Body of pancreas (tissue), 4 donors: ENCODE measurements at regions not wholly inside any gene's neighbourhood (a gene's known extent, or its start where the extent isn't known, plus 50 kb on each side); places are given as distances from the start of the nearest gene placed in this dataset.

ENCODE experiments used
- ATAC-seq: fragments of 150-250 bp; one replicate; pipeline ENCODE4 v1.9.1; 2016
- DNase-seq, 4 donors: peaks; one replicate each; pipeline ENCODE4 v3.0.0-alpha.2; 2019
- H3K27ac ChIP-seq, 4 donors: fragments of 200-600 bp; sonication (generic); 1 replicate in 3 of 4; 2 replicates in 1 of 4; pipeline versions ENCODE4 v1.5.1 to v1.6.1; 2016 to 2019; ENCODE audit warnings: mild to moderate bottlenecking in 1 of 4, mixed read lengths in 1 of 4, moderate library complexity in 1 of 4
- H3K27me3 ChIP-seq, 2 donors: fragments of 200-600 bp; sonication (generic); one replicate each; pipeline ENCODE4 v1.6.0; 2016; ENCODE audit warnings: mild to moderate bottlenecking in 1 of 2
- H3K36me3 ChIP-seq, 2 donors: fragments of 200-600 bp; sonication (generic); replicated peaks in 1 of 2; 2 replicates each; pipeline ENCODE4 v1.5.1; 2016; ENCODE audit warnings: low read depth in 2 of 2; ENCODE audit not compliant: insufficient read depth in 1 of 2
- H3K4me1 ChIP-seq: fragments of 200-600 bp; sonication (generic); one replicate; pipeline ENCODE4 v1.6.0; 2016
- H3K4me3 ChIP-seq, 2 donors: fragments of 200-600 bp; sonication (generic); 1 replicate in 1 of 2; 2 replicates in 1 of 2; pipeline ENCODE4 v1.5.1; 2016 to 2019
- H3K9me3 ChIP-seq, 3 donors: fragments of 200-600 bp; sonication (generic); 1 replicate in 2 of 3; 2 replicates in 1 of 3; pipeline ENCODE4 v1.5.1; 2016
- POLR2A ChIP-seq, 3 donors: fragments of 450-650 bp; IDR thresholded peaks; one replicate each; pipeline ENCODE4 v1.6.1; 2016; ENCODE audit warnings: antibody characterized with exemption in 3 of 3, mild to moderate bottlenecking in 2 of 3
- WGBS, 2 donors: methylation state at CpG; one replicate each; pipeline ENCODE4 v1.1.5; 2017; 5-methylcytosine and 5-hydroxymethylcytosine counted together
- intact Hi-C: fragments of 100-400 bp; cut with DNase I; formaldehyde crosslinking; loops from one replicate; pipeline ENCODE4 v1.15.1; 2023
- TF ChIP-seq, protein P1 (sequence below), 7 experiments: fragments of 450-650 bp in 4 of 7; fragments of 200-600 bp in 3 of 7; sonication (generic) in 3 of 7; IDR thresholded peaks; one replicate each; pipeline ENCODE4 v1.5.1; 2016 to 2019; ENCODE audit warnings: antibody characterized with exemption in 7 of 7

GRCh38 chr3:194971965-194972364, 286.3 kb downstream of the FAM43A start:
- H3K9me3 ChIP-seq: no peaks in the 10 kb centered on the region
- TF ChIP-seq POLR2A (IDR thresholded peaks at IDR 0.05): no peak
- TF ChIP-seq, protein P1, sequence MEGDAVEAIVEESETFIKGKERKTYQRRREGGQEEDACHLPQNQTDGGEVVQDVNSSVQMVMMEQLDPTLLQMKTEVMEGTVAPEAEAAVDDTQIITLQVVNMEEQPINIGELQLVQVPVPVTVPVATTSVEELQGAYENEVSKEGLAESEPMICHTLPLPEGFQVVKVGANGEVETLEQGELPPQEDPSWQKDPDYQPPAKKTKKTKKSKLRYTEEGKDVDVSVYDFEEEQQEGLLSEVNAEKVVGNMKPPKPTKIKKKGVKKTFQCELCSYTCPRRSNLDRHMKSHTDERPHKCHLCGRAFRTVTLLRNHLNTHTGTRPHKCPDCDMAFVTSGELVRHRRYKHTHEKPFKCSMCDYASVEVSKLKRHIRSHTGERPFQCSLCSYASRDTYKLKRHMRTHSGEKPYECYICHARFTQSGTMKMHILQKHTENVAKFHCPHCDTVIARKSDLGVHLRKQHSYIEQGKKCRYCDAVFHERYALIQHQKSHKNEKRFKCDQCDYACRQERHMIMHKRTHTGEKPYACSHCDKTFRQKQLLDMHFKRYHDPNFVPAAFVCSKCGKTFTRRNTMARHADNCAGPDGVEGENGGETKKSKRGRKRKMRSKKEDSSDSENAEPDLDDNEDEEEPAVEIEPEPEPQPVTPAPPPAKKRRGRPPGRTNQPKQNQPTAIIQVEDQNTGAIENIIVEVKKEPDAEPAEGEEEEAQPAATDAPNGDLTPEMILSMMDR (IDR thresholded peaks at IDR 0.05): no peak
- no peaks in the 10 kb centered on the region for H3K27me3 ChIP-seq
- intact Hi-C loops: no loop called here
- no peak overlapping the region for H3K27ac ChIP-seq
- WGBS, 2 donors: 61 to 88% methylated on average over 5 to 6 of the region's 6 CpGs
- no peaks in the 10 kb centered on the region for H3K4me1 ChIP-seq
- H3K4me3 ChIP-seq: no peak overlapping the region
- DNase-seq: no peak
- ATAC-seq: no peak
- no peaks in the 10 kb centered on the region for H3K36me3 ChIP-seq

DNA sequence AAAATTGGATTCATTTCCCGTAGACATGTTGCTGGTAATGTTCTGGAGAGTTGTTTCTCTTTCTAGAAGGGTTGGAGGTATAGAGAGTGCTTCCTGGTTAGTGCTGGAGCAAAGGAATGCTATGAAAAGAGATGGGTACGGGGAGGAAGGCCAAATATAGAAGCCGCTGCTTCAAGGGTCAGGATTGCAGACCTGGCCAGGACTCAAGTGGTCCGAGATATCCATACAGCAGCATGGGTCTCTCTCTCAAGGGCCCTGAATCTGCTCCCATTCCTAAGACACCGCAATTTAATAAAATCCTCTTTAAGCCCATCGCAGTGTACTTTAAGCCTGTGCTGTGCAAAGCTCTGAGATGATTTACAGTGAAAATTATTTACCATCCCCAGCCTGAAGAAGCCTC, 287.0 kb downstream of the FAM43A start:
- H3K9me3 ChIP-seq: no peaks in the 10 kb centered on the region
- ATAC-seq (no peak), DNase-seq (no peak)
- H3K27ac ChIP-seq: no peak overlapping the region
- H3K4me3 ChIP-seq: no peak overlapping the region
- no peaks in the 10 kb centered on the region for H3K36me3 ChIP-seq
- 69 to 80% methylated on average over 6 of the region's 6 CpGs for WGBS, 2 donors
- no peaks in the 10 kb centered on the region for H3K4me1 ChIP-seq
- TF ChIP-seq POLR2A (IDR thresholded peaks at IDR 0.05): no peak
- no peaks in the 10 kb centered on the region for H3K27me3 ChIP-seq
- intact Hi-C loops: no loop called here

- 73 to 79% methylated on average over 10 to 12 of the region's 12 CpGs for WGBS, 2 donors
These were observed 287.8 kb downstream of the FAM43A start for GRCh38 chr3:194973366-194974000.

GRCh38 chr3:194974468-194975135, 288.9 kb downstream of the FAM43A start:
- TF ChIP-seq, protein P1 (IDR thresholded peaks at IDR 0.05): no peak
- TF ChIP-seq POLR2A (IDR thresholded peaks at IDR 0.05): no peak
- Histone ChIP-seq H3K4me3 (no peak overlapping the region), H3K4me1 (no peaks in the 10 kb centered on the region), H3K27ac (no peak overlapping the region), H3K36me3 (no peaks in the 10 kb centered on the region), H3K27me3 (no peaks in the 10 kb centered on the region), H3K9me3 (no peaks in the 10 kb centered on the region)
- intact Hi-C loops: no loop called here
- ATAC-seq: no peak
- 75 to 85% methylated on average over 3 to 9 of the region's 9 CpGs for WGBS, 2 donors
- no peak for DNase-seq

More at GRCh38 chr3:194973366-194974000, 287.8 kb downstream of the FAM43A start:
- DNase-seq (no peak), ATAC-seq (no peak)
- no peak overlapping the region for H3K4me3 ChIP-seq
- H3K36me3 ChIP-seq: no peaks in the 10 kb centered on the region
- no peak overlapping the region for H3K27ac ChIP-seq
- H3K4me1 ChIP-seq: no peaks in the 10 kb centered on the region
- intact Hi-C loops: no loop called here
- no peaks in the 10 kb centered on the region for H3K9me3 ChIP-seq
- TF ChIP-seq, protein P1 (IDR thresholded peaks at IDR 0.05): no peak
- TF ChIP-seq POLR2A (IDR thresholded peaks at IDR 0.05): no peak
- no peaks in the 10 kb centered on the region for H3K27me3 ChIP-seq

DNA sequence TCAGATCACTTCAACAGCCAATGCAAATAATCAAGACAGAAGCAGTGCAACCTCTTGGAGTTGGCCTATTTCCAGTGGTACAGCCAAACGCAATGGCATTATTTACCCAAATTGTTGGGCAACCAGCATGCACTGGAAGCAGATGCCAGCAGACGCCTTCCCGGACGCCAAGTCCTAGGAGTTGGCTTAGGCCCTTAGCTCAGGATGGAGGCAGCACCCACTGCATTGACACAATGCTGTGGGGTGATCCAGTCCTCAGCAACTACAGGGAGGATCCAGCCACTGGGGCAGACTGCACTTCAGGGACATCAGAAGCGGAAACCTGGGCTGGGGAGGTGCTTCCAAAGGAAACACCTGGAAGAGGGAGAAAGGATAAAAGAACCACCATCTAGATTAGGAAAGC, 290.4 kb downstream of the FAM43A start:
- WGBS, 2 donors: 50 to 53% methylated on average over 5 of the region's 5 CpGs
- peak in 2 of 4 donors; percentile 12 to 35 for DNase-seq
- Histone ChIP-seq H3K27me3 (no peaks in the 10 kb centered on the region), H3K4me3 (no peak overlapping the region), H3K4me1 (no peaks in the 10 kb centered on the region), H3K9me3 (no peaks in the 10 kb centered on the region), H3K36me3 (no peaks in the 10 kb centered on the region), H3K27ac (no peak overlapping the region)
- intact Hi-C loops: no loop called here
- TF ChIP-seq, protein P1 (IDR thresholded peaks at IDR 0.05): no peak
- TF ChIP-seq POLR2A (IDR thresholded peaks at IDR 0.05): no peak
- ATAC-seq: no peak
